GM12878 (cell line): ENCODE measurements at regions not wholly inside any gene's neighbourhood (a gene's known extent, or its start where the extent isn't known, plus 50 kb on each side); places are given as distances from the start of the nearest gene placed in this dataset.

ENCODE experiments used
- CHD1 ChIP-seq: IDR thresholded peaks from 2 replicates; pipeline ENCODE4 v1.6.1; 2012; ENCODE audit warnings: low read depth, low read length, improper control_type of control experiment
- CREB1 ChIP-seq: IDR thresholded peaks from 2 replicates; pipeline ENCODE4 v1.6.1; 2012; ENCODE audit warnings: low read depth, mild to moderate bottlenecking, inconsistent platforms
- FOXK2 ChIP-seq: fragments of 450-650 bp; IDR thresholded peaks from 2 replicates; pipeline ENCODE4 v1.6.1; 2017; ENCODE audit warnings: mild to moderate bottlenecking, moderate library complexity
- LARP7 ChIP-seq: fragments of 450-650 bp; IDR thresholded peaks from 2 replicates; pipeline ENCODE4 v1.6.1; 2017; ENCODE audit warnings: mild to moderate bottlenecking
- SMAD1 ChIP-seq: fragments of 450-650 bp; IDR thresholded peaks from 2 replicates; pipeline ENCODE4 v1.6.1; 2018; ENCODE audit warnings: mild to moderate bottlenecking, low read depth; ENCODE audit not compliant: partially characterized antibody
- TAF1 ChIP-seq: IDR thresholded peaks from 2 replicates; pipeline ENCODE4 v1.6.1; 2011; ENCODE audit warnings: mild to moderate bottlenecking, low read depth, low read length, borderline replicate concordance
- TF ChIP-seq, protein P1 (sequence below): IDR thresholded peaks from 2 replicates; pipeline ENCODE4 v1.6.1; 2012; ENCODE audit warnings: low read depth, low read length, improper control_type of control experiment
- TF ChIP-seq, protein P2 (sequence below): fragments of 450-650 bp; IDR thresholded peaks from 2 replicates; pipeline ENCODE4 v1.6.1; 2016; ENCODE audit warnings: mild to moderate bottlenecking, moderate library complexity, borderline replicate concordance
- TF ChIP-seq, protein P3 (sequence below): IDR thresholded peaks from 2 replicates; pipeline ENCODE4 v1.6.1; 2011; ENCODE audit warnings: borderline replicate concordance, low read depth, mild to moderate bottlenecking, moderate library complexity, mixed read lengths, low read length; ENCODE audit not compliant: insufficient read depth; ENCODE audit errors: extremely low read length
- TF ChIP-seq, protein P4 (sequence below): fragments of 150-350 bp; IDR thresholded peaks from 2 replicates; pipeline ENCODE4 v1.6.1; 2016; ENCODE audit warnings: low read depth, low read length

DNA sequence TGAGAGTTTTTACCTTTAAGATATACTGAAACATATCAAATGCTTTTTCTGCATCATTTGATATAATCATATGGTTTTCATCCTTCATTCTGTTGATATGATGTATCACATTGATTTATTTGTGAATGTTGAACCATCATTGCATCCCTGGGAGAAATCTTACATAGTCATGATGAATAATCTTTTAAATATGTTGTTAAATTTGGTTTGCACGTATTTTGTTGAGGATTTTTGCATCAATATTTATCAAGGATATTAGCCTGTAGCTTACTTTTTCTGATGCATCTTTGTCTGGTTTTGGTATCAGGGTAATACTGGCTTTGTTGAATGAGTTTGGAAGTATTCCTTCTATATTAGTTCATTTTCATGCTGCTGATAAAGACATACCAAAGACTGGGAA is 541.4 kb downstream of the TLL1 start:
- TF ChIP-seq FOXK2 = no peak
- no peak for TF ChIP-seq LARP7
- TF ChIP-seq, protein P1, sequence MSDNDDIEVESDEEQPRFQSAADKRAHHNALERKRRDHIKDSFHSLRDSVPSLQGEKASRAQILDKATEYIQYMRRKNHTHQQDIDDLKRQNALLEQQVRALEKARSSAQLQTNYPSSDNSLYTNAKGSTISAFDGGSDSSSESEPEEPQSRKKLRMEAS = no peak
- TF ChIP-seq, protein P2, sequence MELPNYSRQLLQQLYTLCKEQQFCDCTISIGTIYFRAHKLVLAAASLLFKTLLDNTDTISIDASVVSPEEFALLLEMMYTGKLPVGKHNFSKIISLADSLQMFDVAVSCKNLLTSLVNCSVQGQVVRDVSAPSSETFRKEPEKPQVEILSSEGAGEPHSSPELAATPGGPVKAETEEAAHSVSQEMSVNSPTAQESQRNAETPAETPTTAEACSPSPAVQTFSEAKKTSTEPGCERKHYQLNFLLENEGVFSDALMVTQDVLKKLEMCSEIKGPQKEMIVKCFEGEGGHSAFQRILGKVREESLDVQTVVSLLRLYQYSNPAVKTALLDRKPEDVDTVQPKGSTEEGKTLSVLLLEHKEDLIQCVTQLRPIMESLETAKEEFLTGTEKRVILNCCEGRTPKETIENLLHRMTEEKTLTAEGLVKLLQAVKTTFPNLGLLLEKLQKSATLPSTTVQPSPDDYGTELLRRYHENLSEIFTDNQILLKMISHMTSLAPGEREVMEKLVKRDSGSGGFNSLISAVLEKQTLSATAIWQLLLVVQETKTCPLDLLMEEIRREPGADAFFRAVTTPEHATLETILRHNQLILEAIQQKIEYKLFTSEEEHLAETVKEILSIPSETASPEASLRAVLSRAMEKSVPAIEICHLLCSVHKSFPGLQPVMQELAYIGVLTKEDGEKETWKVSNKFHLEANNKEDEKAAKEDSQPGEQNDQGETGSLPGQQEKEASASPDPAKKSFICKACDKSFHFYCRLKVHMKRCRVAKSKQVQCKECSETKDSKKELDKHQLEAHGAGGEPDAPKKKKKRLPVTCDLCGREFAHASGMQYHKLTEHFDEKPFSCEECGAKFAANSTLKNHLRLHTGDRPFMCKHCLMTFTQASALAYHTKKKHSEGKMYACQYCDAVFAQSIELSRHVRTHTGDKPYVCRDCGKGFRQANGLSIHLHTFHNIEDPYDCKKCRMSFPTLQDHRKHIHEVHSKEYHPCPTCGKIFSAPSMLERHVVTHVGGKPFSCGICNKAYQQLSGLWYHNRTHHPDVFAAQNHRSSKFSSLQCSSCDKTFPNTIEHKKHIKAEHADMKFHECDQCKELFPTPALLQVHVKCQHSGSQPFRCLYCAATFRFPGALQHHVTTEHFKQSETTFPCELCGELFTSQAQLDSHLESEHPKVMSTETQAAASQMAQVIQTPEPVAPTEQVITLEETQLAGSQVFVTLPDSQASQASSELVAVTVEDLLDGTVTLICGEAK = no peak
- TF ChIP-seq, protein P3, sequence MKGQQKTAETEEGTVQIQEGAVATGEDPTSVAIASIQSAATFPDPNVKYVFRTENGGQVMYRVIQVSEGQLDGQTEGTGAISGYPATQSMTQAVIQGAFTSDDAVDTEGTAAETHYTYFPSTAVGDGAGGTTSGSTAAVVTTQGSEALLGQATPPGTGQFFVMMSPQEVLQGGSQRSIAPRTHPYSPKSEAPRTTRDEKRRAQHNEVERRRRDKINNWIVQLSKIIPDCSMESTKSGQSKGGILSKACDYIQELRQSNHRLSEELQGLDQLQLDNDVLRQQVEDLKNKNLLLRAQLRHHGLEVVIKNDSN = no peak
- TF ChIP-seq CHD1 = no peak
- no peak for TF ChIP-seq CREB1
- no peak for TF ChIP-seq SMAD1
- TF ChIP-seq, protein P4, sequence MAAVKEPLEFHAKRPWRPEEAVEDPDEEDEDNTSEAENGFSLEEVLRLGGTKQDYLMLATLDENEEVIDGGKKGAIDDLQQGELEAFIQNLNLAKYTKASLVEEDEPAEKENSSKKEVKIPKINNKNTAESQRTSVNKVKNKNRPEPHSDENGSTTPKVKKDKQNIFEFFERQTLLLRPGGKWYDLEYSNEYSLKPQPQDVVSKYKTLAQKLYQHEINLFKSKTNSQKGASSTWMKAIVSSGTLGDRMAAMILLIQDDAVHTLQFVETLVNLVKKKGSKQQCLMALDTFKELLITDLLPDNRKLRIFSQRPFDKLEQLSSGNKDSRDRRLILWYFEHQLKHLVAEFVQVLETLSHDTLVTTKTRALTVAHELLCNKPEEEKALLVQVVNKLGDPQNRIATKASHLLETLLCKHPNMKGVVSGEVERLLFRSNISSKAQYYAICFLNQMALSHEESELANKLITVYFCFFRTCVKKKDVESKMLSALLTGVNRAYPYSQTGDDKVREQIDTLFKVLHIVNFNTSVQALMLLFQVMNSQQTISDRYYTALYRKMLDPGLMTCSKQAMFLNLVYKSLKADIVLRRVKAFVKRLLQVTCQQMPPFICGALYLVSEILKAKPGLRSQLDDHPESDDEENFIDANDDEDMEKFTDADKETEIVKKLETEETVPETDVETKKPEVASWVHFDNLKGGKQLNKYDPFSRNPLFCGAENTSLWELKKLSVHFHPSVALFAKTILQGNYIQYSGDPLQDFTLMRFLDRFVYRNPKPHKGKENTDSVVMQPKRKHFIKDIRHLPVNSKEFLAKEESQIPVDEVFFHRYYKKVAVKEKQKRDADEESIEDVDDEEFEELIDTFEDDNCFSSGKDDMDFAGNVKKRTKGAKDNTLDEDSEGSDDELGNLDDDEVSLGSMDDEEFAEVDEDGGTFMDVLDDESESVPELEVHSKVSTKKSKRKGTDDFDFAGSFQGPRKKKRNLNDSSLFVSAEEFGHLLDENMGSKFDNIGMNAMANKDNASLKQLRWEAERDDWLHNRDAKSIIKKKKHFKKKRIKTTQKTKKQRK = no peak
- TF ChIP-seq TAF1 = no peak
